ENCODE measurements at regions not wholly inside any gene's neighbourhood (a gene's known extent, or its start where the extent isn't known, plus 50 kb on each side); places are given as distances from the start of the nearest gene placed in this dataset.

GRCh38 chr10:57579926-57580325 is 687.8 kb downstream of the IPMK start:
- TF ChIP-seq EZH2 (IDR thresholded peaks at IDR 0.05; ENCODE audit: borderline replicate concordance, low read depth, low read length, poor library complexity, severe bottlenecking), result no peak
- TF ChIP-seq CTCF (conservative IDR thresholded peaks at IDR 0.05; ENCODE audit: low read depth, low read length), result no peak
